NCI-H2196 (cell line): ENCODE measurements at regions not wholly inside any gene's neighbourhood (a gene's known extent, or its start where the extent isn't known, plus 50 kb on each side); places are given as distances from the start of the nearest gene placed in this dataset.

Experiments
- DNase-seq: peaks from one replicate; lab custom pipeline; 2025; ENCODE audit not compliant: unreplicated experiment; lab: John Stamatoyannopoulos, UW

DNA sequence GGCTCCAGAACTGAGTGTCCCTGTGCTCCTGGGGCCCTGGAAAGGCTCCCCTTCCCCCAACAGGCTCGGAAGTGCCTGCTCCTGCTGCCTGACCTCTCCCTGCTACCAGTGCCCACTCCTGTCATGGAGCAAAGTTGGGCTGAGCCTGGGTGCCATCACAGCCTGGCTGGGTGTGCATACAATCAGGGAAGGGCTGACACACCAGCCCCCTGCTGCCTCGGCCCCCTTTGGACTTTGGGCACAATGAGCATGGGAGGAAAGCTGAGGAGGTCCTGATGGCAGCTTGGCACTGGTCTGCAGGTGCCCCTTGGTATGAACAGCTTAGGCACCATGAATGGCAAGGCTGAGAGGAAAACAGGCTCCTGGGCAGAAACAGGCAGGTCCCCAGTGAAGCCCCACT, 405.0 kb downstream of the PID1 start:
- DNase-seq = no peak

DNA sequence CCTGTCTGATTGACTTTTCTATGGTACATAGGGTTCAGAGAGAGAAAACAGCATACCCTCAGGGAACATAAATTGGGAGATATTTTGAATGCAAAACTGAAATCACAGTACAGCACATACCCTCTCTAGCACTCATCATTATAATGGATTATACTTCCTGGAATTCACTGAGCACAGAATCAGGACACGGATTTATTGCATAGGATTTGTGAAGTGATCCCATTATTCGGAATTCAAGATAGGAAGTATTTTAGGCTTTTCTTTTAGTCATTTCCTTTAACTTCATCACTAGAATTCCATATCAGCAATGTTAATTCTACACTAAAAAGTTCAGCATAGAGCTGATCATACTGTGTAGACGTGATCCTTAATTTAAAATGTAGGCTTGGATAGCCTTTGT, 407.0 kb downstream of the PID1 start:
- no peak for DNase-seq

- DNase-seq = no peak
Observed at GRCh38 chr2:228860601-228861285, 410.3 kb downstream of the PID1 start.

GRCh38 chr2:228853151-228853550, 417.9 kb downstream of the PID1 start:
- no peak for DNase-seq

DNA sequence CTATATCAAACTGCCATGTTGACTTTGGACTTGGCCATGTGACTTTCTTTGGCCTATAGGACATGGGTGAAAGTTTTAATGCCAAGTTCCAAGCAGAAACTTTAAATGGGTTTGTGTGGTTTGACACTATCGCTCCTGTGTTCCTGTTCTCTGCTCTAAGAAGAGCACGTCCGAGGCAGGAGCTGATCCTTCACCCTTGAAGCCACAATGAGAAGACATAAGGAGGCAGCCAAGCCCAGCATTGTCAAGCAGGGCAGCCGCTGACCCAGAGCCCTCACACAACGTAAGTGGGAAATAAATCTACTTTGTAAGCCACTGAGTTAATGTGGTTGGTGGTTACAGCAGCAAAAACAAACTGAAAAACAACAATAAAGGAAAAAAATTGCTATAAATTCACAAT, 422.4 kb downstream of the PID1 start:
- DNase-seq = no peak

GRCh38 chr2:228847684-228848083, 423.4 kb downstream of the PID1 start:
- no peak for DNase-seq

- no peak for DNase-seq
Observed at GRCh38 chr2:228846161-228846560, 424.9 kb downstream of the PID1 start.

- DNase-seq = no peak
Observed at GRCh38 chr2:228845162-228845925, 425.7 kb downstream of the PID1 start.

DNA sequence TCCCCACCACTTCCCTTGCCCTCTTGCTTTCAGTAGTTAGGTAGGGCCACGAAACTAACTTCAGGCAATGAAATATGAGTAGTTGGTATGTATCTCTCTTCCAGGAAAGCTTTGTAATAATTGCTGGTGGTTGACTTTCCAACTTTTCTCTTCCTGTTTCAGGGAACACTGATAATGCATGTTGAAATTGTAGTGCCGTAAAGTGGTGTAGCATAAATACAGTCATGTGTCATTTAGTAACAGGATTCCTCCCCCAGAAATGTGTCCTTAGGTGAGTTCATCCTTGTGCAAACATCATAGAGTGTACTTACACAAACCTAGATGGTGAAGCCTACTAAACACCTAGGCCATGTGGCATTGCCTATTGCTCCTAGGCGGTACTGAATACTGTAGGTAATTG, 429.2 kb downstream of the PID1 start:
- DNase-seq = no peak

- no peak for DNase-seq
Observed at GRCh38 chr2:228841475-228841874, 429.6 kb downstream of the PID1 start.

DNA sequence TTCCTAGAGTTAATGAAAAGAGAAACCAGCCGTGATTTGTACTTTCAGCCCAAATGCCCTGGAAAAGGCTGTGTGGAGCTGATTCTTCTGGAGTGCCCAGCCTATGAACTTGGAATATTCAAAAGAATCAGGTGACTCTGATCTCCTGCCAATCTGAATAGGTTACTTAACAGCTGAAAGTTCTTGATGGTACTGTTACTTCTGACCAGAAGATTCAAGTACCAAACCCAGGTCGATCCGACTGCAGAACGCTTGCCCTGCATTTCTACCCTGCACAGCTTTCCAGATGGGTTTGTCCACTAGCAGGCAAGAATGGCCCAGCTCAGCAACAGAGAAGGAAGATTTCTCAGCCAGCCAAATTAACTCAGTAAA, 430.4 kb downstream of the PID1 start:
- DNase-seq = no peak

DNA sequence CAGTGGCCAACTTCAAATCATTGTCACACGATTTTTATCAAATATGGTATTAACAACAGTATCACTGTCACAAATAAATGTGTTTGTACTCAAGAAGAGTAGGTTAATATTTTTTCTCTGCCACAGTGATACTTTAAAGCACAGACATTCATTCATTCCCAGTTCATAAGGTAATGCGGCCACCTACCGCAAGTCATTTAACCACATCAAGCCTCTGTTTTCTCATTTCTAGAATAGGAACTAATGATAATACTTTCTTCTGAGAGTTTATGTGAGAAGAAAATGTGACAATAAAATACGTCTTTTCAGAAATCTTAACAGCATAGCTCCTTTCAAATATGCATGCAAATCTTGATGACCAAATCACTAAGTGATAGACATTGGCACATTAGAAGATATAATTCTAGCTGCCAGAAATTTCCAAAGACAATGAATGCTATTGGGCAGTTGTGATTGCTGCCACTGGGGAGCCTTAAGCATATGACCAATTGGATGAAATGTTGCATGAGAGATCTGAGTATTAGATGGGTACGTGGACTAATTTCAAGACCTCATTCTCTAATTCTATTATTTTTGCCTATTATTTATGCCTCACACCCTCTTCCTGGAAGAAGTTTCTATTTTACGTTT, 430.9 kb downstream of the PID1 start:
- DNase-seq = no peak

GRCh38 chr2:228839421-228839876, 431.6 kb downstream of the PID1 start:
- no peak for DNase-seq

DNA sequence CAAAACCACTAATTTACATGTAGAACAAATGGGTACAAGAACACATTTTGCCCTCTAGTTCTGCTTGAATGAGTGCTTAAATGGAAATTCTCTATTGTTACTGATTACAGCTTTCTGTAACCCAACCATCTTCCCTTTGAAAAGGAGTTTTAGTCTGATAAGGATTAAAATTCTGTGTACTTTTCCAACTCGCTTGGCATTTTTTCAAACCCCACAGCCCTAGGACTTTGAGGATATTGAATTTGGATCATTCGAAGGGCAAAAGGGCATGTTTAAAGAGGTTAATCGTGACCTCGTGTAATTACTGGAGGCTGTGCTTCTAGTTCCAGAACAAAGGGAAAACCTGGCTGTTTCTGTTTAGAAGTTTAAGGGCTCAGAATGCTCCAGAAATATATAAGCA, 432.3 kb downstream of the PID1 start:
- DNase-seq = no peak

GRCh38 chr2:228828397-228828796, 442.7 kb downstream of the PID1 start:
- DNase-seq = no peak

- DNase-seq = no peak
Observed at GRCh38 chr2:228827056-228827700, 443.9 kb downstream of the PID1 start.

DNA sequence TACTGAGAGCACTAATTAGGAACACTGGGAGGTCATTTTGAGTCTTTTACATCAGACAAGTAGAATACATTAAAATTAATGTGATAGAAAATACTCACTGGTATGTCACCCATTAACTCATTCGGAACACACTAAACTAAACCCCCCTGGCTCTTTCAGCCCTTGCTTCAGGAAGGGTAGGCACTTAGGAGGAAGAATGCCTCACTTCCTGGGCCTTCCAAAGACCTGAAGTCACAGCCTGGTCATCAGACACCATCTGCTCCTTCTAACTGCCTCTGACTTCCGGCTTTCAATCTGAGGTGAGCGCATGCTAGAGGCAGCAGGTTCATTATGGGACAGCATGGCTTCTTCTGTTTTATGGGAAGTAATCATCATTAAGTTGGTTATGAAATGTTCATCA, 451.4 kb downstream of the PID1 start:
- no peak for DNase-seq

GRCh38 chr2:228802181-228803071, 468.7 kb downstream of the PID1 start:
- no peak for DNase-seq

GRCh38 chr2:228801451-228801850, 469.6 kb downstream of the PID1 start:
- no peak for DNase-seq

DNA sequence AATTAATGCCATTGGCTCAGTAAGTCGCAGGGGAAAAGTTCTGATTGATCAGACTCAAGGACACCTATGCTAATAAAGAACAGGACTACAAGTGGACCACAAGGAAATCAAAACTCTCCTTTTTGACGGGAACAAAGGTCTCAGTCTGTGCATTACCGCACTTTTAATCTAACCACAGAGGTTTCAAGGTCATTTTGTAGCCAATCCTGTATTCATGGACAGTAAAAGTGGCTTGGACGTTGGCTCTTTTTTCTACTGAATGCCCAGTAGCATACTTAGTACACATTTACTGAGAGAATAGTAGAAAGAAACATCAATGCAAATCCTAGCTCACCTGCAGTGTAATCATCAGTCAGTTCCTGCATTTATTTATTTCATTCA, 471.9 kb downstream of the PID1 start:
- no peak for DNase-seq
